Fibroblast of lung (primary cell): ENCODE measurements at regions not wholly inside any gene's neighbourhood (a gene's known extent, or its start where the extent isn't known, plus 50 kb on each side); places are given as distances from the start of the nearest gene placed in this dataset.

Experiments used
- DNase-seq, 2 donors: peaks; one replicate each; pipeline versions ENCODE4 v3.0.0 to v3.0.0-alpha.2; 2010; ENCODE audit warnings: low read depth in 2 of 2
- H2AFZ ChIP-seq: 2 replicates; pipeline ENCODE4 v1.5.1; 2012; ENCODE audit warnings: low read length, control low read depth, inconsistent platforms
- H3K27ac ChIP-seq: 2 replicates; pipeline ENCODE4 v1.5.1; 2011; ENCODE audit warnings: low read length, control low read depth; ENCODE audit not compliant: insufficient read depth
- H3K27me3 ChIP-seq: 2 replicates; pipeline ENCODE4 v1.5.1; 2011; ENCODE audit warnings: mild to moderate bottlenecking, low read length; ENCODE audit not compliant: control insufficient read depth, insufficient read depth
- H3K36me3 ChIP-seq: 2 replicates; pipeline ENCODE4 v1.5.1; 2011; ENCODE audit warnings: low read length; ENCODE audit not compliant: control insufficient read depth, insufficient read depth
- H3K4me1 ChIP-seq: 2 replicates; pipeline ENCODE4 v1.5.1; 2011; ENCODE audit warnings: low read length; ENCODE audit not compliant: control insufficient read depth, insufficient read depth; ENCODE audit errors: extremely low read depth
- H3K4me2 ChIP-seq: 2 replicates; pipeline ENCODE4 v1.5.1; 2011; ENCODE audit warnings: low read length, control low read depth; ENCODE audit not compliant: insufficient read depth; ENCODE audit errors: extremely low read depth
- H3K4me3 ChIP-seq, 4 experiments: fragments of 200-600 bp in 1 of 4; sonication (generic) in 1 of 4; replicated peaks in 1 of 4; 2 replicates each; pipeline ENCODE4 v1.5.1; 2011 to 2016; ENCODE audit warnings: low read length in 4 of 4, low read depth in 3 of 4, mild to moderate bottlenecking in 3 of 4, control low read depth in 2 of 4, inconsistent platforms in 1 of 4, mixed read lengths in 1 of 4; ENCODE audit not compliant: insufficient read depth in 1 of 4; ENCODE audit errors: control extremely low read depth in 1 of 4
- H3K79me2 ChIP-seq: 2 replicates; pipeline ENCODE4 v1.5.1; 2012; ENCODE audit warnings: mild to moderate bottlenecking, low read length, inconsistent platforms; ENCODE audit not compliant: control insufficient read depth, insufficient read depth
- H3K9ac ChIP-seq: 2 replicates; pipeline ENCODE4 v1.5.1; 2011; ENCODE audit warnings: mild to moderate bottlenecking, low read length, control low read depth; ENCODE audit not compliant: insufficient read depth
- H3K9me3 ChIP-seq: 2 replicates; pipeline ENCODE4 v1.5.1; 2012; ENCODE audit warnings: low read depth, low read length; ENCODE audit not compliant: control insufficient read depth, insufficient read depth
- H4K20me1 ChIP-seq: 2 replicates; pipeline ENCODE4 v1.5.1; 2011; ENCODE audit warnings: low read length; ENCODE audit not compliant: control insufficient read depth, insufficient read depth; ENCODE audit errors: extremely low read depth
- CTCF ChIP-seq, 2 donors: IDR thresholded peaks in 1 of 2; conservative IDR thresholded peaks in 1 of 2; 1 replicate in 1 of 2; 2 replicates in 1 of 2; pipeline ENCODE4 v1.5.1; 2011 to 2012; ENCODE audit warnings: low read length in 2 of 2, control low read depth in 1 of 2, inconsistent platforms in 1 of 2, low read depth in 1 of 2, mild to moderate bottlenecking in 1 of 2
- EZH2 ChIP-seq: IDR thresholded peaks from 2 replicates; pipeline ENCODE4 v1.5.1; 2012; ENCODE audit warnings: low read length, control low read depth, mild to moderate bottlenecking; ENCODE audit errors: missing control alignments

- no peak overlapping the region for H2AFZ ChIP-seq
- H3K79me2 ChIP-seq, result no peaks in the 10 kb centered on the region
- H3K27ac ChIP-seq, result no peak overlapping the region
- no peaks in the 10 kb centered on the region for H4K20me1 ChIP-seq
- TF ChIP-seq CTCF (conservative IDR thresholded peaks at IDR 0.05 in 1 of 2, IDR thresholded peaks at IDR 0.05 in 1 of 2; ENCODE audit: low read depth in 1 of 2, low read length in 2 of 2), result no peak
- no peak overlapping the region for H3K9ac ChIP-seq
- no peaks in the 10 kb centered on the region for H3K4me1 ChIP-seq
- H3K9me3 ChIP-seq, result no peaks in the 10 kb centered on the region
- no peaks in the 10 kb centered on the region for H3K36me3 ChIP-seq
- no peaks in the 10 kb centered on the region for H3K27me3 ChIP-seq
- no peak overlapping the region for H3K4me3 ChIP-seq
- no peak overlapping the region for H3K4me2 ChIP-seq
- no peak for DNase-seq
Measured at GRCh38 chr5:155625315-155625714, 611.8 kb downstream of the KIF4B start.

DNA sequence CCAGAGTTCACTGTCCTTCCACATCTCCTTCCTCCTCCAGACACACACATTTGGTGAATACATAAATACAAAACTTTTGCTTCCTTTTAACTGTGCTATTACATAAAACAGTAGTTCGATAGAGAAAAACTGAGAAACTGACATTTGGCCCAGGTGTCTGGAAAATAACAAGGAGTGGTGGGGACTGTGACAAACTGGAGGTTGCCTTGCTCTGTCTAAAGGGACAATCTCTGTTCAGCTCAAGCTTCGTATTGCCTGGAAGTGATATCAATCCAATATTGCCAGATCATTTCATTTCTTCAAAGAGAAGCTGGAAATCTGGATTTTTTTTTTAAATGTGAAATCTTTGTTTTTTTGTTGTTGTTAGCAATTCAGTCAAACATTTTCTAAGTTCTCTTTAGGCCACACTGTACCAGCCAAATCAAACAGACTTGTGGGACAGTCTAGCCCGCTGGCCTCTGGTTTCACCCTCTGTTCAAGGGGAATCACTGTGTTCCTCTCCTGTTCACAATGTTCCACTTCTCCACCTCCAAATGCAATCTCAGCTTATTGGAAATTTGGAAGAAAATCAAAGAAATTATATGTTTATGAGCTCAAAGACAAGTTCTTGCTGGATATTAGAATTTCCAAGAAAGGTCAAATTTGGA is 612.5 kb downstream of the KIF4B start:
- Histone ChIP-seq H3K4me1 (no peaks in the 10 kb centered on the region), H3K79me2 (no peaks in the 10 kb centered on the region), H3K4me3 (no peak overlapping the region), H3K9me3 (no peaks in the 10 kb centered on the region), H3K36me3 (no peaks in the 10 kb centered on the region), H3K27me3 (no peaks in the 10 kb centered on the region), H2AFZ (no peak overlapping the region), H3K27ac (no peak overlapping the region), H3K9ac (no peak overlapping the region), H4K20me1 (no peaks in the 10 kb centered on the region), H3K4me2 (no peak overlapping the region)
- DNase-seq, result no peak
- no peak for TF ChIP-seq CTCF (conservative IDR thresholded peaks at IDR 0.05 in 1 of 2, IDR thresholded peaks at IDR 0.05 in 1 of 2; ENCODE audit: low read depth in 1 of 2, low read length in 2 of 2)
- no peak for TF ChIP-seq EZH2

- TF ChIP-seq EZH2, result no peak
- no peak for TF ChIP-seq CTCF (conservative IDR thresholded peaks at IDR 0.05 in 1 of 2, IDR thresholded peaks at IDR 0.05 in 1 of 2; ENCODE audit: low read depth in 1 of 2, low read length in 2 of 2)
Measured at GRCh38 chr5:155626592-155626991, 613.0 kb downstream of the KIF4B start.

More at GRCh38 chr5:155626592-155626991, 613.0 kb downstream of the KIF4B start:
- no peak overlapping the region for H3K4me2 ChIP-seq
- H3K36me3 ChIP-seq, result no peaks in the 10 kb centered on the region
- no peak overlapping the region for H3K4me3 ChIP-seq
- H3K27me3 ChIP-seq, result no peaks in the 10 kb centered on the region
- H3K79me2 ChIP-seq, result no peaks in the 10 kb centered on the region
- no peak for DNase-seq
- H2AFZ ChIP-seq, result no peak overlapping the region
- no peak overlapping the region for H3K9ac ChIP-seq
- H4K20me1 ChIP-seq, result no peaks in the 10 kb centered on the region
- no peaks in the 10 kb centered on the region for H3K9me3 ChIP-seq
- no peak overlapping the region for H3K27ac ChIP-seq
- no peaks in the 10 kb centered on the region for H3K4me1 ChIP-seq
